K562 (cell line): ENCODE measurements at regions not wholly inside any gene's neighbourhood (a gene's known extent, or its start where the extent isn't known, plus 50 kb on each side); places are given as distances from the start of the nearest gene placed in this dataset.

Experiments used
- ATAC-seq: fragments of 200-7000 bp; cut with Tn5 transposase; 3 replicates; pipeline ENCODE4 v1.9.1; 2020; ENCODE audit warnings: moderate library complexity
- BruUV-seq: library from RNA; stranded (reverse); fragments of 400-500 nt; replicated peaks from 2 replicates; lab custom pipeline; 2021; lab: Mats Ljungman, UMichigan
- CTCF ChIA-PET: fragments of 300-600 bp; formaldehyde crosslinking; extraction: SDS; loops from one replicate; lab custom pipeline; 2021; ENCODE audit warnings: low intra/inter-chr PET ratio; lab: Yijun Ruan, JAX
- POLR2A ChIA-PET: fragments of 300-600, 350-650 bp; sonication (Branson Sonifier 250); formaldehyde crosslinking; extraction: SDS; loops from one replicate; lab custom pipeline; 2021; ENCODE audit warnings: antibody characterized with exemption, inconsistent platforms; lab: Yijun Ruan, JAX
- DNase-seq, 4 experiments: peaks; one replicate each; pipeline versions ENCODE4 v3.0.0 to v3.0.0-alpha.2; 2011 to 2018; ENCODE audit warnings: low spot score in 3 of 4, mixed read lengths in 3 of 4; ENCODE audit errors: extremely low read depth in 1 of 4
- FAIRE-seq: peaks from 2 replicates; lab custom pipeline; 2011; peaks lifted over from hg19 to GRCh38; lab: Jason Lieb, UNC
- H2AFZ ChIP-seq: 2 replicates; pipeline ENCODE4 v1.6.0; 2011; ENCODE audit warnings: low read depth, low read length, control low read depth, inconsistent platforms
- H3K27ac ChIP-seq: fragments of 200-600 bp; 3 replicates; pipeline ENCODE4 v1.8.0; 2011; ENCODE audit warnings: low read depth, mild to moderate bottlenecking, control low read depth, inconsistent platforms, low read length, moderate library complexity, mixed read lengths; ENCODE audit errors: extremely low read depth
- H3K27me3 ChIP-seq, 2 experiments: fragments of 300-600 bp in 1 of 2; 2 replicates in 1 of 2; 3 replicates in 1 of 2; pipeline versions ENCODE4 v1.6.0 to v1.8.0; 2011; ENCODE audit warnings: inconsistent platforms in 2 of 2, low read length in 2 of 2, mild to moderate bottlenecking in 1 of 2, mixed read lengths in 1 of 2, moderate library complexity in 1 of 2; ENCODE audit not compliant: control insufficient read depth in 2 of 2, insufficient read depth in 2 of 2
- H3K36me3 ChIP-seq: fragments of 300-600 bp; 3 replicates; pipeline ENCODE4 v1.8.0; 2011; ENCODE audit warnings: mild to moderate bottlenecking, low read length, inconsistent platforms; ENCODE audit not compliant: control insufficient read depth, insufficient read depth
- H3K4me1 ChIP-seq, 2 experiments: fragments of 200-600 bp in 1 of 2; replicated peaks in 1 of 2; 2 replicates in 1 of 2; 3 replicates in 1 of 2; pipeline versions ENCODE4 v1.5.1 to v1.8.0; 2011; ENCODE audit warnings: inconsistent platforms in 2 of 2, low read length in 2 of 2, mild to moderate bottlenecking in 1 of 2, mixed read lengths in 1 of 2, moderate library complexity in 1 of 2; ENCODE audit not compliant: control insufficient read depth in 2 of 2, insufficient read depth in 2 of 2
- H3K4me2 ChIP-seq: 2 replicates; pipeline ENCODE4 v1.6.1; 2011; ENCODE audit warnings: low read length, control low read depth, inconsistent platforms, mixed read lengths; ENCODE audit not compliant: insufficient read depth
- H3K4me3 ChIP-seq: fragments of 200-600 bp; sonication (generic), shearing (Covaris generic); 2 replicates; pipeline ENCODE4 v1.5.1; 2016; ENCODE audit warnings: control low read depth, inconsistent platforms
- H3K79me2 ChIP-seq: fragments of 200-600 bp; 3 replicates; pipeline ENCODE4 v1.8.0; 2011; ENCODE audit warnings: low read length, inconsistent platforms; ENCODE audit not compliant: control insufficient read depth, insufficient read depth
- H3K9ac ChIP-seq, 2 experiments: 2 replicates each; pipeline versions ENCODE4 v1.6.0 to v1.6.1; 2011; ENCODE audit warnings: low read depth in 2 of 2, low read length in 2 of 2, control low read depth in 1 of 2, inconsistent platforms in 1 of 2, mild to moderate bottlenecking in 1 of 2, mixed read lengths in 1 of 2; ENCODE audit not compliant: insufficient read depth in 1 of 2
- H3K9me1 ChIP-seq: one replicate; pipeline ENCODE4 v1.6.0; 2011; ENCODE audit warnings: inconsistent platforms, mild to moderate bottlenecking, low read length, moderate library complexity; ENCODE audit not compliant: control insufficient read depth, insufficient read depth
- H3K9me3 ChIP-seq: replicated peaks from 2 replicates; pipeline ENCODE4 v1.5.1; 2011; ENCODE audit warnings: low read depth, low read length, inconsistent platforms; ENCODE audit not compliant: control insufficient read depth, insufficient read depth
- H4K20me1 ChIP-seq: replicated peaks from 2 replicates; pipeline ENCODE4 v1.6.1; 2011; ENCODE audit warnings: low read length, inconsistent platforms, mixed read lengths; ENCODE audit not compliant: control insufficient read depth, insufficient read depth
- CTCFL ChIP-seq: IDR thresholded peaks from 2 replicates; pipeline ENCODE4 v1.6.1; 2011; ENCODE audit warnings: borderline replicate concordance, low read depth, mild to moderate bottlenecking, moderate library complexity, low read length; ENCODE audit not compliant: insufficient read depth, poor library complexity, severe bottlenecking
- MITF ChIP-seq: IDR thresholded peaks from 2 replicates; pipeline ENCODE4 v1.6.1; 2014; ENCODE audit warnings: antibody characterized with exemption
- PPARD ChIP-seq: fragments of 250-450 bp; sonication (Bioruptor Pico); IDR thresholded peaks from 2 replicates; pipeline ENCODE4 v1.8.0; 2022; ENCODE audit warnings: inconsistent platforms, mild to moderate bottlenecking, moderate library complexity
- XRCC3 ChIP-seq: fragments of 450-650 bp; IDR thresholded peaks from 2 replicates; pipeline ENCODE4 v1.6.1; 2017; ENCODE audit warnings: mild to moderate bottlenecking, moderate library complexity
- WGBS: fragments of 100-300 bp; shearing (Covaris generic); methylation state at CpG from one replicate; pipeline ENCODE4 v1.1.6; 2016; ENCODE audit warnings: low coverage, mixed read lengths; ENCODE audit not compliant: insufficient coverage; ENCODE audit errors: missing lambda C conversion rate; 5-methylcytosine and 5-hydroxymethylcytosine counted together
- in situ Hi-C: fragments of 300-500 bp; cut with MboI; formaldehyde crosslinking; loops from 4 replicates; pipeline ENCODE4 v1.15.0; 2018; ENCODE audit warnings: inconsistent platforms, mixed read lengths
- intact Hi-C: fragments of 100-400 bp; cut with micrococcal nuclease; formaldehyde crosslinking; loops from 2 replicates; pipeline ENCODE4 v1.14.2; 2022

- DNase-seq (no peak), ATAC-seq (no peak)
- BruUV-seq: no TSS peak
- H3K9me3 ChIP-seq: no peaks in the 10 kb centered on the region
- POLR2A ChIA-PET: no interaction called here
- no peak overlapping the region for H3K4me3 ChIP-seq
- no peaks in the 10 kb centered on the region for H3K27me3 ChIP-seq
- H3K9ac ChIP-seq: no peak overlapping the region
- H4K20me1 ChIP-seq: no peaks in the 10 kb centered on the region
- CTCF ChIA-PET: no interaction called here
- 0% methylated on average over 2 of the region's 2 CpGs for WGBS
- intact Hi-C loops: no loop called here
- in situ Hi-C loops: no loop called here
- TF ChIP-seq XRCC3 (no peak), CTCFL (no peak), PPARD (CRISPR knock-in tag) (no peak), MITF (no peak)
- TF ChIP-seq, all 486 proteins: peak for 0
- H3K79me2 ChIP-seq: no peaks in the 10 kb centered on the region
- no peak overlapping the region for H2AFZ ChIP-seq
- no peaks in the 10 kb centered on the region for H3K9me1 ChIP-seq
- no peak overlapping the region for H3K27ac ChIP-seq
- H3K4me2 ChIP-seq: no peak overlapping the region
- H3K4me1 ChIP-seq: no peaks in the 10 kb centered on the region
- H3K36me3 ChIP-seq: no peaks in the 10 kb centered on the region
- FAIRE-seq: no peak
These were observed 272.5 kb downstream of the TDRD15 start for GRCh38 chr2:21396252-21396651.
